T-cell (primary cell): ENCODE measurements at regions not wholly inside any gene's neighbourhood (a gene's known extent, or its start where the extent isn't known, plus 50 kb on each side); places are given as distances from the start of the nearest gene placed in this dataset.

Experiments
- ATAC-seq, 4 experiments: fragments of 200-7000 bp in 3 of 4; fragments of 150-1000 bp in 1 of 4; cut with Tn5 transposase; replicated peaks in 1 of 4; 1 replicate in 3 of 4; 2 replicates in 1 of 4; pipeline ENCODE4 v1.10.0; 2021; ENCODE audit warnings: moderate library complexity in 3 of 4, mild to moderate bottlenecking in 2 of 4, moderate number of reproducible peaks in 1 of 4
- CTCF ChIA-PET, 2 donors: fragments of 300-600 bp; sonication (Branson Sonifier 250); formaldehyde crosslinking; loops; one replicate each; lab custom pipeline; 2022; ENCODE audit warnings: antibody characterized with exemption in 2 of 2; lab: Charles Lee
- POLR2A ChIA-PET, 2 donors: fragments of 300-600 bp; sonication (Branson Sonifier 250); formaldehyde crosslinking; loops; one replicate each; lab custom pipeline; 2022; ENCODE audit warnings: antibody characterized with exemption in 2 of 2; lab: Charles Lee
- DNase-seq, 35 experiments: peaks; one replicate each; pipeline versions ENCODE4 v3.0.0 to v3.0.0-alpha.2; 2013 to 2023
- H3K27ac ChIP-seq: one replicate; pipeline ENCODE4 v1.5.1; 2013; ENCODE audit warnings: low read length
- H3K27me3 ChIP-seq, 2 experiments: replicated peaks in 1 of 2; 1 replicate in 1 of 2; 2 replicates in 1 of 2; pipeline versions ENCODE4 v1.6.1 to v1.7.0; 2013; ENCODE audit warnings: low read length in 1 of 2, mixed read lengths in 1 of 2; ENCODE audit not compliant: control insufficient read depth in 2 of 2, insufficient read depth in 2 of 2; ENCODE audit errors: extremely low read depth in 1 of 2
- H3K36me3 ChIP-seq, 2 donors: 1 replicate in 1 of 2; 2 replicates in 1 of 2; pipeline versions ENCODE4 v1.6.1 to v1.7.0; 2013; ENCODE audit warnings: low read length in 1 of 2; ENCODE audit not compliant: control insufficient read depth in 2 of 2, insufficient read depth in 1 of 2; ENCODE audit errors: extremely low read depth in 1 of 2
- H3K4me1 ChIP-seq, 2 experiments: 1 replicate in 1 of 2; 2 replicates in 1 of 2; pipeline versions ENCODE4 v1.6.1 to v1.7.0; 2013; ENCODE audit warnings: low read length in 2 of 2, mixed read lengths in 1 of 2; ENCODE audit not compliant: insufficient read depth in 2 of 2, control insufficient read depth in 1 of 2; ENCODE audit errors: extremely low read depth in 1 of 2
- H3K4me3 ChIP-seq, 2 donors: 1 replicate in 1 of 2; 2 replicates in 1 of 2; pipeline versions ENCODE4 v1.5.1 to v1.7.0; 2013; ENCODE audit warnings: mild to moderate bottlenecking in 2 of 2, low read length in 1 of 2, moderate library complexity in 1 of 2; ENCODE audit not compliant: control insufficient read depth in 1 of 2; ENCODE audit errors: extremely low read depth in 1 of 2
- H3K9me3 ChIP-seq: 2 replicates; pipeline ENCODE4 v1.7.0; 2013
- H3K27ac Mint-ChIP-seq, 2 donors: one replicate each; pipeline ENCODE4 v1.8.0; 2020 to 2021; ENCODE audit warnings: mild to moderate bottlenecking in 2 of 2, mixed read lengths in 2 of 2
- H3K27me3 Mint-ChIP-seq, 2 donors: one replicate each; pipeline ENCODE4 v1.8.0; 2021 to 2022; ENCODE audit warnings: mixed read lengths in 2 of 2
- H3K36me3 Mint-ChIP-seq: one replicate; pipeline ENCODE4 v1.8.0; 2021; ENCODE audit warnings: mixed read lengths
- H3K4me1 Mint-ChIP-seq, 3 donors: one replicate each; pipeline ENCODE4 v1.8.0; 2020 to 2022; ENCODE audit warnings: mixed read lengths in 3 of 3, mild to moderate bottlenecking in 1 of 3
- H3K4me3 Mint-ChIP-seq, 3 donors: one replicate each; pipeline ENCODE4 v1.8.0; 2020 to 2022; ENCODE audit warnings: mild to moderate bottlenecking in 3 of 3, mixed read lengths in 3 of 3, moderate library complexity in 3 of 3
- H3K9me3 Mint-ChIP-seq, 3 donors: one replicate each; pipeline ENCODE4 v1.8.0; 2020 to 2022; ENCODE audit warnings: mixed read lengths in 3 of 3
- WGBS: methylation state at CpG from one replicate; pipeline ENCODE4 v1.1.5; 2013; ENCODE audit warnings: missing lambda C conversion rate; ENCODE audit not compliant: insufficient coverage; 5-methylcytosine and 5-hydroxymethylcytosine counted together

DNA sequence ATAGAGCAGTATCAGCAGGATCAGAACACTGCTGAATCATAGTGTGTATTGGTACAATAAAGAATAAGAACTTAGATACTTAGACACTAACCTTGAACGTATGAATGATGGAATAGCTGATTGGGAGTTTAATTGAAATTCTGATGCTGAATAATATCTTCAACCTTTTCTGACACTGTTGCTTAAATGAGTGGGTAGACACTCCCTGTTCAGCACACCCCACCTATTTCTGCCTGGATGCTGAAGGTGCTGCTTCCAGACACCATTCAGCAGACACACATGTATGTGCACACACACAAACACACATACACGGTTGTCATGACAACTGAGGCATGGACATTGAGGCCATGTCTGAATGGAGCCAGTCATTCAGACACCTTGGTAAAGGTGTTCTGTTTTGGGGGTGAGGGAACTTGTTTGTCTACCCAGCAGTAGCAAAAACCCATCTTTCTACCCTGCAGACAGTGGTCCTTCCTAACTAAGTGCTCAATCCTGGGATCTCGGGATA, 54.3 kb downstream of the TMEM215 start:
- no peaks in the 10 kb centered on the region for H3K36me3 ChIP-seq
- no peaks in the 10 kb centered on the region for H3K9me3 ChIP-seq
- ATAC-seq, result no peak
- H3K36me3 Mint-ChIP-seq, result no peaks in the 10 kb centered on the region
- CTCF ChIA-PET, result no interaction called here
- no peak overlapping the region for H3K27ac ChIP-seq
- H3K27me3 ChIP-seq, result peaks cover 0 to 3% of the 10 kb centered on the region in 2 experiments
- no peaks in the 10 kb centered on the region for H3K4me1 Mint-ChIP-seq
- no peak overlapping the region for H3K27ac Mint-ChIP-seq
- H3K4me3 ChIP-seq, result no peak overlapping the region
- no peak overlapping the region for H3K4me3 Mint-ChIP-seq
- no peak for DNase-seq
- H3K4me1 ChIP-seq, result no peaks in the 10 kb centered on the region
- no peaks in the 10 kb centered on the region for H3K9me3 Mint-ChIP-seq
- peaks cover 4 to 20% of the 10 kb centered on the region in 2 donors for H3K27me3 Mint-ChIP-seq
- WGBS, result 60% methylated on average over 1 of the region's 3 CpGs
- POLR2A ChIA-PET, result no interaction called here

DNA sequence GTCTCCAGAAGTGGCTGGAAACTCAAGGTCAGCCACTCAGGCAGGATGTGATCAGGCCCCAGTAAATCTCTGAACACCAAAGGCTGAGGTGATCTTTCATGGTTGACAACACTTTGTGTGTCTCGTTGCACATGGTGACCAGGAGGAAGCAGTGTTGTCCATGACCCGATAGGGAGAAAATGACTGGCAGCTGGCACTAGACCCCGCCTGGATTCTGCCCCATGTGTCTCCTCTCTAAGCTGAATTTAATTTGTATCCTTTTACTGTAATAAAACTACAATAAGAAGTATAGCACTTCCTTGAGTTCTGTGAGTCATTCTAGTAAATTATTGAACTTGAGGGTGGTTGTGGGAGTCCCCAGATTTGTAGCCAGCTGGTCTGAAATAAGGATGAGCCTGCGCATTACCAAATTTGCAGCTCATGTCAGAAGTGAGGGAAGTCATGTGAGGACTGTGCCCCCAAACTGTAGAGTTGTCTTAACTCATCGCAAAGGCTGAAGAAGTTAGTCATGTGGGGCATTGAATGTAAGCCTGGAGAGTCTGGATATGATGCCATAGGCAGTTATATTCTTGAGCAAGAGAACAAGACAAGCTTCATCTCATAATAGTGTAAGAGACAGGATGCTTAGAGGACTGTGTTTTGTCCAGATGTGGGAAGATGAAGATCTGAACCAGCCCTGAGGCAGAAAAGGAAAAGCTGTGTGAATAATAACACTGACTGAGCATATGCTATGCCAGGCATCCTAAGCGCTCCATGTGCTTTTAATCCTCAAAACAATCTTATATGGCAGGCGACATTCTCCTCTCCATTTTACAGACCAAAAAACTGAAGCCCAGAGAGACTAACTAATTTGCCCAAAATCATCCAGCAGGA, 55.9 kb downstream of the TMEM215 start:
- no peaks in the 10 kb centered on the region for H3K36me3 ChIP-seq
- Mint-ChIP-seq H3K36me3 (no peaks in the 10 kb centered on the region), H3K27me3 (peaks cover 7 to 22% of the 10 kb centered on the region in 2 donors), H3K27ac (no peak overlapping the region), H3K4me3 (no peak overlapping the region), H3K9me3 (no peaks in the 10 kb centered on the region), H3K4me1 (no peaks in the 10 kb centered on the region)
- no peak overlapping the region for H3K4me3 ChIP-seq
- no peaks in the 10 kb centered on the region for H3K4me1 ChIP-seq
- DNase-seq (no peak), ATAC-seq (no peak)
- peaks cover 3 to 4% of the 10 kb centered on the region in 2 experiments for H3K27me3 ChIP-seq
- ChIA-PET POLR2A (no interaction called here), CTCF (no interaction called here)
- no peak overlapping the region for H3K27ac ChIP-seq
- no peaks in the 10 kb centered on the region for H3K9me3 ChIP-seq
- WGBS, result 77% methylated on average over 5 of the region's 7 CpGs

DNA sequence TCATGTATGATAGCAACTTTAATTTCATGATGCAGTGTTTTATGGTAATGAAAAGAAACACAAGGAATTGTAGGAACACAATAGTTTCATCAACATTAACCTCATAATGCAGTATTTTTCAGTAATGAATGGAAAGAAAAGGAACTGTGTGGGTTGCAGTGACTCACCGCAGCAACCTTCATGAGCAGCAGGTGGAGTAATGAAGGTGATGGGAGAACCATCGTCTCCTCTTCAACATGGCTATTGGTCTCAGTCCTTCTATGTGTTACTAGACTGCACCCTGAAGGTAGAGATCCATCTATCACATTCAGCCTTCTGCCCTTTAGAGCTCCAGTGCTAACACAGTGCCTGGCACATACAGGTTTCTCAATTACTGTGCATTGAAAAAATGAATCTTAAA, 58.0 kb downstream of the TMEM215 start:
- Mint-ChIP-seq H3K4me1 (no peaks in the 10 kb centered on the region), H3K9me3 (peaks cover 0 to 9% (median 0%) of the 10 kb centered on the region in 3 donors), H3K27ac (no peak overlapping the region), H3K36me3 (no peaks in the 10 kb centered on the region), H3K4me3 (no peak overlapping the region), H3K27me3 (peaks cover 13 to 36% of the 10 kb centered on the region in 2 donors)
- Histone ChIP-seq H3K27ac (no peak overlapping the region), H3K4me1 (no peaks in the 10 kb centered on the region), H3K36me3 (no peaks in the 10 kb centered on the region), H3K9me3 (no peaks in the 10 kb centered on the region), H3K27me3 (peaks cover 3 to 5% of the 10 kb centered on the region in 2 experiments), H3K4me3 (no peak overlapping the region)
- DNase-seq (no peak), ATAC-seq (no peak)
- no CpG with 5 or more reads among the region's 2 CpGs for WGBS
- ChIA-PET CTCF (no interaction called here), POLR2A (no interaction called here)

DNA sequence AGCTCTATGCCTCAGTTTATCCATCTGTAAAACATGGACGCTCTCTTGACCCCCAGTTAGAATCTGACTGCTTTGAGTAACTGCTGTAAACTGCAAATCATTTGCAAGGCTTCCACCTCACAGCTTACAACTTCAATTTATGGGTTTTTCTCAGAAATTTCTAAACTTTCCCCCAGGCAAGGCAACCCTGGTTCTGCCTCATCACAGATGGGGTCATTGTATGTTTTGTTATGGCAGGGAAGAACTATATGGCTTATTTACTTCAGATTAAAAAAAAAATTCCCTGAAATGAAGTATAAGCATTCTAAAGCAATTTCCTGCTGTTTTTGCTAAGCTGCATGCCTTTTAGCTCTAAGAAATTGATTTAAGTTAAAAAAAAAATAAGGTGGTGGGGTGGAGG, 60.0 kb downstream of the TMEM215 start:
- DNase-seq, result no peak
- H3K27me3 Mint-ChIP-seq, result peaks cover 20 to 32% of the 10 kb centered on the region in 2 donors

DNA sequence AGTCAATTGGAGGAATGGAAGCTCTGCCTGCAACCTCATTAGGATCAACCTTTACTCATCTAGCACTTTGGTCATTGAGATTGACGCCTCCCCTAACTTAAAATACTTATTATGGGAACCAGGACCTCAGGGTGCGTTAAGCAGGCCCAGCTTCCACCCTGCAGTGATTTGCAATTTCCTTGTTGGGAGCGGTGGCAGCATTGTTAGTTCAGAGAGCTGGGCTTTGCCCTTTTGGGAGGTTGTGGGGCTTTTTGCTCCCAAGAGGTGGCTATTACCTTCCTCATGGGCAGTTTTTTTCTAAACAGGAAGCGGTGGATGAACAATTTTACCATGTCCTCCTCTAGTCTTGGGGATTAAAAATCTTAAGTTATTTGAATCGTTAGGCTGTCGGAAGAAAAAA, 60.9 kb downstream of the TMEM215 start:
- Histone ChIP-seq H3K27ac (no peak overlapping the region), H3K4me1 (no peaks in the 10 kb centered on the region), H3K27me3 (peaks cover 2 to 5% of the 10 kb centered on the region in 2 experiments), H3K36me3 (no peaks in the 10 kb centered on the region), H3K9me3 (no peaks in the 10 kb centered on the region), H3K4me3 (no peak overlapping the region)
- ChIA-PET CTCF (no interaction called here), POLR2A (no interaction called here)
- Mint-ChIP-seq H3K4me3 (no peak overlapping the region), H3K36me3 (no peaks in the 10 kb centered on the region), H3K9me3 (peaks cover 0 to 14% (median 0%) of the 10 kb centered on the region in 3 donors), H3K27me3 (peaks cover 29 to 39% of the 10 kb centered on the region in 2 donors), H3K27ac (no peak overlapping the region), H3K4me1 (no peaks in the 10 kb centered on the region)
- DNase-seq (no peak), ATAC-seq (no peak)
- WGBS, result 100% methylated on average over 1 of the region's 6 CpGs

More for the DNA sequence above, 60.0 kb downstream of the TMEM215 start:
- Mint-ChIP-seq H3K27ac (no peak overlapping the region), H3K36me3 (no peaks in the 10 kb centered on the region), H3K4me3 (no peak overlapping the region), H3K4me1 (no peaks in the 10 kb centered on the region), H3K9me3 (peaks cover 0 to 14% (median 0%) of the 10 kb centered on the region in 3 donors)
- ATAC-seq, result no peak
- H3K9me3 ChIP-seq, result no peaks in the 10 kb centered on the region
- ChIA-PET CTCF (no interaction called here), POLR2A (no interaction called here)
- no peaks in the 10 kb centered on the region for H3K36me3 ChIP-seq
- peaks cover 2 to 5% of the 10 kb centered on the region in 2 experiments for H3K27me3 ChIP-seq
- WGBS, result 100% methylated on average over 1 of the region's 1 CpG
- H3K27ac ChIP-seq, result no peak overlapping the region
- H3K4me3 ChIP-seq, result no peak overlapping the region
- no peaks in the 10 kb centered on the region for H3K4me1 ChIP-seq

DNA sequence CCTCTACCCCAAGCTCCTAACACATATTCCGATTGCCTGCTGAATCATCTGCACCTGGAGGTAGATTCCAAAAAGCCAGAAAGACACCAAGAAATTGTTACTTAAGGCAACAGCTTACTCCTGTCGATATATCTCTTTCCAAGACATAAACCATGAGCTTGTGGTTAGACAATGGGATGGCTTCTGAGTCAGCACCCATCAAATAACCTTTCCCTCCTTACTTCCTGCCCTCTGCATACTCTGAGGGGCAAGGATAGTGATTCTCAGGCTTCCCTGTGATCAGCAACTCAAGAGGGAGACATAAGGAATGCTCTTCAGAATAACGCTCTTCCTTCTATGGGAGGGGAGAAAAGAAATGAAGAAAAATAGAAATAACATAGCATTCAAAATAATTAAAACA, 70.9 kb downstream of the TMEM215 start:
- CTCF ChIA-PET, result interaction anchor here in 1 of 2 donors (0.6 kb wide), 1 partner anchor 77 kb away, joined by 3 read pairs; no protein-coding TSS in a partner anchor
- H3K36me3 ChIP-seq, result no peaks in the 10 kb centered on the region

More for the DNA sequence above, 70.9 kb downstream of the TMEM215 start:
- Histone ChIP-seq H3K27ac (no peak overlapping the region), H3K9me3 (no peaks in the 10 kb centered on the region), H3K4me1 (no peaks in the 10 kb centered on the region), H3K27me3 (peaks cover 0 to 6% of the 10 kb centered on the region in 2 experiments), H3K4me3 (no peak overlapping the region)
- H3K9me3 Mint-ChIP-seq, result peaks cover 0 to 4% (median 0%) of the 10 kb centered on the region in 3 donors
- H3K36me3 Mint-ChIP-seq, result no peaks in the 10 kb centered on the region
- no peak for ATAC-seq
- H3K27ac Mint-ChIP-seq, result no peak overlapping the region
- POLR2A ChIA-PET, result no interaction called here
- DNase-seq, result no peak
- H3K27me3 Mint-ChIP-seq, result peaks cover 18 to 22% of the 10 kb centered on the region in 2 donors
- no peaks in the 10 kb centered on the region for H3K4me1 Mint-ChIP-seq
- WGBS, result 83% methylated on average over 1 of the region's 3 CpGs
- no peak overlapping the region for H3K4me3 Mint-ChIP-seq
